SHP77 (cell line): ENCODE measurements at regions not wholly inside any gene's neighbourhood (a gene's known extent, or its start where the extent isn't known, plus 50 kb on each side); places are given as distances from the start of the nearest gene placed in this dataset.
"Not testable (repeated sequence)": the region's sequence is repeated elsewhere in the genome, so short reads cannot be mapped to it uniquely, and the experiment has no call there.

Experiments used
- DNase-seq, 2 experiments: peaks; one replicate each; lab custom pipeline; 2025; lab: John Stamatoyannopoulos, UW

- no peak for DNase-seq
Measured at GRCh38 chr16:26721290-26721689, 345.4 kb upstream of the C16orf82 start.

- not testable (repeated sequence) for DNase-seq
Measured at GRCh38 chr16:26721957-26722356, 344.8 kb upstream of the C16orf82 start.

- DNase-seq, result no peak
Measured at GRCh38 chr16:26724189-26724588, 342.5 kb upstream of the C16orf82 start.

DNA sequence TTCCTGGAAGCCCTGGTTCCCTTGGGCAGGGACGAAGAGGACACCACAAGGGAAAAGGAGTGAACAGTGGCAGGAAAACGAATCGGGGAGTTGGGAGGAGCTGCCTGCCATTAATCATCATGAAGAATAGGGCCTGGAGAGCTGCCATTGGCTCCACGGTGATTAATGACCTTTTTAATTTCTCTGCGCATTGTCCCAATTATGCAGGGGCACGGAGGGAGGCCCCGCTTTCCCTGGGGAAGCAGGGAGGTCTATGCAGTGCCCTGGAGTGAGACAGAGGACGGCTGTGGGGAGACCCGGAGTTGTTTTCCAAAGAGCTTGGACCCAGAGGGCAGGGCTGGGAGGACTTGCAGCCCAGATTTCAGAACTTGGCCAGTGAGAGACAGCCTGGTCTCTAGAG lies 338.9 kb upstream of the C16orf82 start:
- DNase-seq, result peak in 1 of 2 experiments; percentile 15

DNA sequence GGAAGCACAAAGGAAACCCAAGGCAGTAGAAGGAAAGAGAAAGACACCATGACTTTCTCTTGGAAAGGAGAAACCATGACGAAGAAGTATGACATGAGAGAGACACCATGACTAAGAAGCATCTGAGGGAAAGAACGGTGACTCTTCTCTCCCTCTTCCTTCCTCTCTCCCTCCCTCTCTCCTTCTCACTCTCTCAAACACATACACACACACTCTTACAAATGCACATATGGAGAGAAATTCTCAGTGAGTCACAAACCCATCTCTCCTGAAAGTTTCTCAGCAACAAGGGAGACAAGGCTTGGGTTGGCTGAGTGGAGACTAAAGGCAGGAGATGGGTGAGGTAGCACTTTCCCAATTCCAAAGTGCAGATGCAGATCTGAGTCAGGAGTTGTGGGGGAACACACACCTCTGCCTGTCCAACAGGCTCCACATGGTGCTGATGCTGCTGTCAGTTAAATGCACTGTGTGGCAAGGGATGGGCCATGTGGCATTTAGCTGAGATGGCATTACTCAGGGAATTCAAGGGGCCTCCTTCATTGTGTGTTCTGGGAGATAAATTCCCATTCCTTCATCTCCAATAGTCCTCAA lies 336.7 kb upstream of the C16orf82 start:
- no peak for DNase-seq

GRCh38 chr16:26731729-26732128 lies 335.0 kb upstream of the C16orf82 start:
- DNase-seq, result no peak

DNA sequence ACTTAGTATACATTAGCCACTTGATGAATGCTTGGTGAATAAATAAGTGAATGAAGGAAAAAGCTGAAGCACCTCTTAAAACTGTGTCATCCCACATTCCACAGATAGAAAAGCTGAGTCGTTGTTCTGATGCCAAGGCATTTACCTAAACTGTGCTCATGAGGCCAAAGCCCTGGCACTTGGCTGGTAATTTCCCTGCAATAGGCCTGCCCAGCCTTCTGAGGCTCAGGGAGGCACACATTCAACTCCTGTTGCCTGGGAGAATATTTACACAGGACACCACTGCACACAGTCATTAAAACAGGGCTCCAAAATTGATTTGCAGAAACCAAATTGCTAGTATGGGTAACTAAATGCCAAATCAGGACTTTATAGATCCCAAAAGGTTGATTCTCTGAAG lies 333.0 kb upstream of the C16orf82 start:
- DNase-seq, result peak; percentile 10 to 46

GRCh38 chr16:26735521-26735920 lies 331.2 kb upstream of the C16orf82 start:
- DNase-seq, result no peak

- no peak for DNase-seq
Measured at GRCh38 chr16:26736084-26736483, 330.6 kb upstream of the C16orf82 start.

DNA sequence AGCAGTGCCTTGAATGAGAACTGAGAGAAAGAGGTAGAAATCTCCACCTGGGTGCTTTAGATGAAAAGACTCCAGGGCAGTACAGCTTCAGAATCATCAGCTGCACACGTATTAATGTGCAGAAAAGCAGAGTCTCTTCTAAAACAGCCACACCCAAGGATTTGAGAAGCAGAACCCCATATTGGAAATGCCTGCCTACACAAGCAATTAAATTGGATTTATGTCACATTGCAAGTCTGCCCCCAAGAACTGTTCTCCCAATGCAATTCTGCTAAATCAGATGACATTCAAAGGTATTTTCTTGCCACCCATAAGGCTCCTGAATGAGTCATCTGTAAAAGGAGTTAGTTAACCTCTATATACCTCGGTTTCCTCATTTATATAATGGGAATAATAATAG lies 326.0 kb upstream of the C16orf82 start:
- no peak for DNase-seq

DNA sequence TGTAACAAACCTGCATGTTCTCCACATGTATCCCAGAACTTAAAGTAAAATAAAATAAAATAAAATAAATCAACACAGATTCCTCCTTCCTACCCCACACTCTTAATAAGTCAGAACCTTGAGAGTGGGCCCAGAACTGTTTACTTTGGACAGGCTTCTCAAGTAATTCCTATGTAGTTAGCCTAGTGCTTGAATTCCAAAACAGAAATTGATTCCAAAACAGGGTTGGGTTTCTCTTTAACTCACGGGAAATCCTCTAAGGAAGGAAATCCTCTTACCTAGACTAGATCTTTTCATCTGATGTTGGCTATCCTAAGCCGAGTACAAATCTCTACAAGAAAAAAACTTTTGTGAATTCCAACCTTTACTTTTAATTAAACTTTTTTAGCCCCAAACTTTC lies 324.7 kb upstream of the C16orf82 start:
- DNase-seq, result no peak

GRCh38 chr16:26744430-26744829 lies 322.3 kb upstream of the C16orf82 start:
- DNase-seq, result no peak

DNA sequence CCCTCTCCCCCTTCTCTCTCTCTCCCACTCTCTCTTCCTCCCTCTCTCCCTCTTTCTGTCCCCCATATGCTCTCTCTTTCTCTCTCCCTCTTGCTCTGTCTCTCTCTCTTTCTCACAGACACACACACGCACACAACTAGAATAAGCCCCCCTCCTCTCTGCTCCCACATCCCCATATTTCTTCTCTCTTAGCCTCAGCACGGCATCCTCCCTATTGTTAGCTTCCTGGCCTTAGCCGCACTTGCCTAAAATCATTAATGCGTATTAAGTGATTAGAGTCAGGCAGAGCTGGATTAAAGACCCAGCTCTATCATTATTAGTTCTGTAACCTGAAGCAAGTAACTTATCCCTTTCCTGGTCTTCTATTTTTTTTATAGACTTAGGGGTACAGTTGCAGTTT lies 319.0 kb upstream of the C16orf82 start:
- no peak for DNase-seq

DNA sequence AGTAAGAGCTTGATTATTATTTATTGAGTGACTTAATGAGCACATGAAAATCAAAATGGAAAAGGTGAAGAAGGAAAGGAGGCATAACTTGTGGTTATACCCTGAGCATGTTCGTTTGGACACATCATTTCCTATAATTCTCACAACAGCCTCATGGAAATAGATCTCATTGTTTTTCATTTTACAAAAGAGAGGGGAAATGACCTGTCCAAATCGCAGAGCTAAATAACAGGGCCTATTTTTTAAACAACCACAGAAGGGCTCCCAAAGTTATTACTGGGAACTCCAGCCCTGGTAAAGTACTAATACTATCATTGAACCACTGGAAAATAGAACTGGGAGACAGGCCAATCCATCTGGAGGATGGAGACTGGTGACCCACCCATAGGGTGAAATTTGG lies 317.7 kb upstream of the C16orf82 start:
- no peak for DNase-seq

- DNase-seq, result no peak
Measured at GRCh38 chr16:26752166-26752565, 314.6 kb upstream of the C16orf82 start.

GRCh38 chr16:26756633-26757032 lies 310.1 kb upstream of the C16orf82 start:
- no peak for DNase-seq

DNA sequence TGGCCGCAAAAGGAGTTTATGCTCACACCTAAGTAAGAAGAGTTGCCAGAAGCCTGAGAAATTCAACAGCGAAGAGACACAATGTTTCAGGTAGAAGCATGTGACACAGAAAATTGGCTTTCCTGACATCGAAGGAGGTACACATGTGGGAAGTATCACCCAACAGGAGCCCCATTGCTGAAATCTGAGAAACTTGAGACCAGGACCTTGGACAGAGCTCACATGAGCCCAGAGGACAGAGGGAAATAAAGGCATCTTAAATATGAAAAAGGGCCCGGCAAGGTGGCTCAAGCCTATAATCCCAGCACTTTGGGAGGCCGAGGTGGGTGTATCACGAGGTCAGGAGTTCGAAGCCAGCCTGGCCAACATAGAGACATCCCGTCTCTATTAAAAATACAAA lies 304.1 kb upstream of the C16orf82 start:
- no peak for DNase-seq

DNA sequence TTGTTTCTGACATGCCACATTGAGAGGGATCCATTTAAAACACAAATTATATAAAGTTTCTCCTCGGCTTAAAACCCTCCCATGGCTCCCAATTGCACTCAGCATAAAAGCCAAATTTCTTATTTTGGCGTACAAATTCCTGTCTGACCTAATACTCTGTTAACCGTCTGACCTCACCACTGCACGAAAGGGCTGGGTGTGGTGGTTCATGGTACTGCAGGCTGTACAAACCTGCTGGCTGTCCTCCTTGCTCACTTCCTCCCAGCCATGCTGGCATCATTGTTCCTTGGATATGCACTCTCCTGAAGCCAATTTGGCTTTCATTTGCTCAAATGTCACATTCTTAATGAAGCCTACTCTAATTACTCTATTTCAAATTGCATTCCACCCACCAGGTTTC lies 301.6 kb upstream of the C16orf82 start:
- DNase-seq, result peak in 1 of 2 experiments; percentile 54

DNA sequence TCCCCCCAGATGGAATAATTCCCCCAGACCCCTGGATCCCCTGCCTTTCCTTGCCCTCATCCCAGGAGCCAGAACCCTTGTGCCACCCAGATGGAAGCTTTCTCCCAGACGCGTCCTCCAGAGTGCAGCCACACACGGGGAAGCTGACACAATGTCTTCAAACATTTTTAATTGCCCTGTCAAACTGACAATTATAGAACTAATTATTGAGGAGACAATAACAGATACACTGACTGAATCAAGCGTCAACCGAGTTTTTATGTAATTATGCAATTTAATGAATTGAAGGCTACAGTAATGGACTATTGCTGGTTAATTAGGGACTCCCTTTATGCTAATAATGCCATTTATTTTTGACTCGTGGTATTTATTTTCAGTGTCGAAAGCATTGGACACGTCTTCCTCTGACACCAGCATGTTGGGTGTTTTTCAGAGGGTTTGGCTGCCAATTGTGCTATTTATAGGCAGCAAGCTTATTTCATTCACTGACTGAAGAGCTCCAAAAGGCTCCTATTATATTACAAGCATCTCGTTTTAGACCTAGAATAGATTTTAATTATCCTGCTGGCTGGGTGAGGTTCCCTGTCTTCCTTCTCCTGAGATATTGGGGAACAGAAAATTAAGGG lies 298.2 kb upstream of the C16orf82 start:
- DNase-seq, result no peak

GRCh38 chr16:26770547-26770946 lies 296.2 kb upstream of the C16orf82 start:
- DNase-seq, result no peak

- DNase-seq, result peak in 1 of 2 experiments; percentile 25
Measured at GRCh38 chr16:26772503-26772902, 294.2 kb upstream of the C16orf82 start.

- DNase-seq, result no peak
Measured at GRCh38 chr16:26777821-26778220, 288.9 kb upstream of the C16orf82 start.

GRCh38 chr16:26787924-26788323 lies 278.8 kb upstream of the C16orf82 start:
- no peak for DNase-seq

DNA sequence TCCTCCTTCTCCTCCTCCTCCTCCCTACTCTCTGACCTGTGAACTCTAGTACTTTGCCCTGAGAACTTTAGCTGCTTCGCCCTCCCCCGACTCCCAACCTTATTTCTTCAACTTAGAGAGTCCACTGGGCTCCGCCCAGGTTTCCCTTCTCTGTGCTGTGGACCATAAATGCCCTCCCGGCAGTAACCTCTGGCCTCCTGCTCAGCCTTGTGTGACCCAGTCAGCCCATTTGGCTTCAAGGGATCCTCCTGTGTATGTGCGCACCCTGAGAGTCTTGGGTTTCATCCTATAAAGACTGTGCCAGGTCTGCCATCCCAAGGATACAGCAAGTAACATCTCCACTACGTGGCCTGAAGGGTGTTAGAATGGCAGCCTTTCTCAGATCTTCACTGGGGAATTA lies 275.6 kb upstream of the C16orf82 start:
- no peak for DNase-seq
